ENCODE measurements at regions not wholly inside any gene's neighbourhood (a gene's known extent, or its start where the extent isn't known, plus 50 kb on each side); places are given as distances from the start of the nearest gene placed in this dataset.

- Mint-ChIP-seq H3K9me3 (ENCODE audit: insufficient read depth) (no peaks in the 10 kb centered on the region), H3K4me1 (no peaks in the 10 kb centered on the region), H3K4me3 (no peak overlapping the region), H3K27me3 (peaks cover 3% of the 10 kb centered on the region), H3K27ac (no peak overlapping the region)
- Histone ChIP-seq H3K4me2 (replicated peaks; ENCODE audit: low read depth, low read length, poor library complexity, severe bottlenecking) (no peak overlapping the region), H3K27ac (ENCODE audit: low read length in 2 of 2) (no peak overlapping the region), H3K79me2 (ENCODE audit: control insufficient read depth, insufficient read depth, low read length) (no peaks in the 10 kb centered on the region), H4K20me1 (ENCODE audit: control insufficient read depth, insufficient read depth, low read length, poor library complexity, severe bottlenecking) (no peaks in the 10 kb centered on the region), H2AFZ (ENCODE audit: insufficient read depth, low read depth, low read length, poor library complexity, severe bottlenecking) (no peak overlapping the region), H3K9me3 (ENCODE audit: control extremely low read depth in 1 of 3, control insufficient read depth in 2 of 3, insufficient read depth in 1 of 3, low read length in 2 of 3) (peaks cover 0 to 10% (median 0%) of the 10 kb centered on the region in 3 donors), H3K36me3 (replicated peaks in 1 of 2; ENCODE audit: control extremely low read depth in 1 of 2, control insufficient read depth in 1 of 2, extremely low read depth in 1 of 2, insufficient read depth in 2 of 2, low read length in 1 of 2) (peaks cover 0 to 1% of the 10 kb centered on the region in 2 experiments), H3K4me1 (ENCODE audit: control insufficient read depth in 2 of 2, insufficient read depth in 2 of 2, low read length in 2 of 2) (no peaks in the 10 kb centered on the region), H3K9ac (ENCODE audit: low read length) (no peak overlapping the region), H3K4me3 (ENCODE audit: control extremely low read depth in 1 of 5, extremely low read depth in 1 of 5, insufficient read depth in 1 of 5, low read depth in 2 of 5, low read length in 4 of 5) (no peak overlapping the region), H3K27me3 (replicated peaks in 1 of 4; ENCODE audit: control extremely low read depth in 1 of 4, control insufficient read depth in 3 of 4, insufficient read depth in 4 of 4, low read length in 3 of 4) (no peaks in the 10 kb centered on the region)
- no peak for ATAC-seq (ENCODE audit: low read depth)
- POLR2A ChIA-PET, result no interaction called here
- no peak for TF ChIP-seq CTCF (IDR thresholded peaks at IDR 0.05)
- no peak for TF ChIP-seq EZH2 (IDR thresholded peaks at IDR 0.05; ENCODE audit: borderline replicate concordance, insufficient read depth, low read depth, low read length, poor library complexity, severe bottlenecking)
- CTCF ChIA-PET, result no interaction called here
- no peak for DNase-seq
- WGBS (ENCODE audit: insufficient coverage), result 96% methylated on average over 31 of the region's 31 CpGs
- intact Hi-C loops (cut with micrococcal nuclease), result no loop called here
Observed at GRCh38 chr12:91923864-91924263, 221.8 kb downstream of the BTG1 start.

GRCh38 chr12:91922674-91923073 is 223.0 kb downstream of the BTG1 start:
- Mint-ChIP-seq H3K9me3 (ENCODE audit: insufficient read depth) (no peaks in the 10 kb centered on the region), H3K4me3 (no peak overlapping the region), H3K4me1 (no peaks in the 10 kb centered on the region), H3K27me3 (peaks cover 3% of the 10 kb centered on the region), H3K27ac (no peak overlapping the region)
- Histone ChIP-seq H3K27me3 (replicated peaks in 1 of 4; ENCODE audit: control extremely low read depth in 1 of 4, control insufficient read depth in 3 of 4, insufficient read depth in 4 of 4, low read length in 3 of 4) (no peaks in the 10 kb centered on the region), H3K9ac (ENCODE audit: low read length) (no peak overlapping the region), H3K4me1 (ENCODE audit: control insufficient read depth in 2 of 2, insufficient read depth in 2 of 2, low read length in 2 of 2) (no peaks in the 10 kb centered on the region), H3K79me2 (ENCODE audit: control insufficient read depth, insufficient read depth, low read length) (no peaks in the 10 kb centered on the region), H3K36me3 (replicated peaks in 1 of 2; ENCODE audit: control extremely low read depth in 1 of 2, control insufficient read depth in 1 of 2, extremely low read depth in 1 of 2, insufficient read depth in 2 of 2, low read length in 1 of 2) (peaks cover 0 to 1% of the 10 kb centered on the region in 2 experiments), H2AFZ (ENCODE audit: insufficient read depth, low read depth, low read length, poor library complexity, severe bottlenecking) (no peak overlapping the region), H4K20me1 (ENCODE audit: control insufficient read depth, insufficient read depth, low read length, poor library complexity, severe bottlenecking) (no peaks in the 10 kb centered on the region), H3K9me3 (ENCODE audit: control extremely low read depth in 1 of 3, control insufficient read depth in 2 of 3, insufficient read depth in 1 of 3, low read length in 2 of 3) (peaks cover 0 to 10% (median 0%) of the 10 kb centered on the region in 3 donors), H3K4me2 (replicated peaks; ENCODE audit: low read depth, low read length, poor library complexity, severe bottlenecking) (no peak overlapping the region), H3K4me3 (ENCODE audit: control extremely low read depth in 1 of 5, extremely low read depth in 1 of 5, insufficient read depth in 1 of 5, low read depth in 2 of 5, low read length in 4 of 5) (no peak overlapping the region), H3K27ac (ENCODE audit: low read length in 2 of 2) (no peak overlapping the region)
- no peak for DNase-seq
- 95% methylated on average over 6 of the region's 6 CpGs for WGBS (ENCODE audit: insufficient coverage)
- no peak for TF ChIP-seq EZH2 (IDR thresholded peaks at IDR 0.05; ENCODE audit: borderline replicate concordance, insufficient read depth, low read depth, low read length, poor library complexity, severe bottlenecking)
- no peak for TF ChIP-seq CTCF (IDR thresholded peaks at IDR 0.05)
- POLR2A ChIA-PET, result no interaction called here
- no peak for ATAC-seq (ENCODE audit: low read depth)
- CTCF ChIA-PET, result no interaction called here
- intact Hi-C loops (cut with micrococcal nuclease), result no loop called here
